Body of pancreas (tissue), 4 donors: ENCODE measurements at regions not wholly inside any gene's neighbourhood (a gene's known extent, or its start where the extent isn't known, plus 50 kb on each side); places are given as distances from the start of the nearest gene placed in this dataset.

Source experiments
- CTCF ChIP-seq, 7 experiments: fragments of 450-650 bp in 4 of 7; fragments of 200-600 bp in 3 of 7; sonication (generic) in 3 of 7; IDR thresholded peaks; one replicate each; pipeline ENCODE4 v1.5.1; 2016 to 2019; ENCODE audit warnings: antibody characterized with exemption in 7 of 7
- POLR2A ChIP-seq, 3 donors: fragments of 450-650 bp; IDR thresholded peaks; one replicate each; pipeline ENCODE4 v1.6.1; 2016; ENCODE audit warnings: antibody characterized with exemption in 3 of 3, mild to moderate bottlenecking in 2 of 3

- TF ChIP-seq CTCF (IDR thresholded peaks at IDR 0.05) (no peak), POLR2A (IDR thresholded peaks at IDR 0.05) (no peak)
Observed at GRCh38 chr6:93799226-93799625, 379.9 kb upstream of the EPHA7 start.
